GM18867 (cell line): ENCODE measurements at regions not wholly inside any gene's neighbourhood (a gene's known extent, or its start where the extent isn't known, plus 50 kb on each side); places are given as distances from the start of the nearest gene placed in this dataset.
"Not testable (repeated sequence)": the region's sequence is repeated elsewhere in the genome, so short reads cannot be mapped to it uniquely, and the experiment has no call there.

Experiments
- ATAC-seq: cut with Tn5 transposase; IDR thresholded peaks from one replicate; pipeline ENCODE4 v1.9.1; 2021; ENCODE audit warnings: mild to moderate bottlenecking, moderate library complexity; ENCODE audit not compliant: unreplicated experiment

GRCh38 chr15:96466389-96466947 lies 136.0 kb downstream of the NR2F2 start:
- ATAC-seq: no peak

GRCh38 chr15:96468036-96468435 lies 137.5 kb downstream of the NR2F2 start:
- ATAC-seq: no peak

- no peak for ATAC-seq
These were observed 140.3 kb downstream of the NR2F2 start for GRCh38 chr15:96470681-96471310.

- ATAC-seq: no peak
These were observed 142.2 kb downstream of the NR2F2 start for GRCh38 chr15:96472681-96473080.

DNA sequence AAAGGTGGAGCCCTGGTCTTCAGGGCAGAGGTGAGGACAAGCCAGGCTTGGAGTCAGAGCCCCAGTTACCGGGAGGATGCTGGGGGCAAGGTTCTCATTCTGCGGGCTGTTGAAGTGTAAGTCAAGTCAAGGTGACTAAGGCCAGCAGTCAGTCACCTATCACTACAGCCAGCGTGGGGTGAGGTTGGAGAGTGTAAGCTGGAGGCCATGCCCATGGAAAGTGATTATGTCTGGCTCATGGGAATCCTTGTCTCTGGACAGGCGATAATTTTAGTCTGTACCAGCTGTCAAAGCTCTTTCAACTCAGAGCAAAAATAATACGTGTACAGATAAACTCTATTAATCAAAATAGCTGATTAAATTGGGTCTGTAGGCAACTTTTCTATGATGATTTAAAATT lies 143.1 kb downstream of the NR2F2 start:
- ATAC-seq: no peak

DNA sequence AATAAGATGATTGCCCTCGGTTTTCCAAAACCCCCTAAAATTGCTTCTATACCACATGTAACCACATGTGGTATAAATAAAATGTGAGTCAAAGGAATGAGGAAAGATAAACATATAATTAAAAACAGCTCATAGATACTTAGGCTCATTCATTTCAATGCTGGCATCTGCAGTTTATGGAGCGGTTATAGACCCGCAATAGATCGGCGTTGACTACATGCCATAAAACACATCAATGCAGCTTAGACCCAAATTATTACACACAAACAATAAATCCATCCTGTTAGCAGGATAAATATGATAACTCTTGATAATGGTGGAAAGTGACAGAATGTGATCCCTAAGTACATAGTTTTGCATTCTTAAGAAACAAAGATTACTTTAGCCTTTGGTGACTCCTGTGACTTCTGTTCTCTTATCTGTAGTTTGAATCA lies 143.7 kb downstream of the NR2F2 start:
- no peak for ATAC-seq

- ATAC-seq: no peak
These were observed 146.7 kb downstream of the NR2F2 start for GRCh38 chr15:96477227-96477626.

DNA sequence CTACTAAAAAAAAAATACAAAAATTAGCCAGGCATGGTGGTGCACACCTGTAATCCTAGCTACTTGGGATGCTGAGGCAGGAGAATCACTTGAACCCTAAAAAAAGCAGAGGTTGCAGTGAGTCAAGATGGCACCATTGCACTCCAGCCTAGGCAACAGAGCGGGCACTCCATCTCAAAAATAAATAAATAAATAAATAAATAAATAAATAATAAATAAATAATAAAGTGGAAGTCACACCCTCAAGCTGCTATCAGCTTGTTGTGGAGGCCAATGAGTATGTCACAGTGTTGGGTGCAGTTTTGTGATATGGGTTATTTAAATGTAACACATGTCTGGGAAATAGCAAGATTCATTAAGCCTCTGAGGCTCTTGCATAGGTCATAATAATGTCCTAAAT lies 153.9 kb downstream of the NR2F2 start:
- ATAC-seq: not testable (repeated sequence)

- no peak for ATAC-seq
These were observed 154.3 kb downstream of the NR2F2 start for GRCh38 chr15:96484830-96485229.

- no peak for ATAC-seq
These were observed 156.7 kb downstream of the NR2F2 start for GRCh38 chr15:96487245-96487644.

DNA sequence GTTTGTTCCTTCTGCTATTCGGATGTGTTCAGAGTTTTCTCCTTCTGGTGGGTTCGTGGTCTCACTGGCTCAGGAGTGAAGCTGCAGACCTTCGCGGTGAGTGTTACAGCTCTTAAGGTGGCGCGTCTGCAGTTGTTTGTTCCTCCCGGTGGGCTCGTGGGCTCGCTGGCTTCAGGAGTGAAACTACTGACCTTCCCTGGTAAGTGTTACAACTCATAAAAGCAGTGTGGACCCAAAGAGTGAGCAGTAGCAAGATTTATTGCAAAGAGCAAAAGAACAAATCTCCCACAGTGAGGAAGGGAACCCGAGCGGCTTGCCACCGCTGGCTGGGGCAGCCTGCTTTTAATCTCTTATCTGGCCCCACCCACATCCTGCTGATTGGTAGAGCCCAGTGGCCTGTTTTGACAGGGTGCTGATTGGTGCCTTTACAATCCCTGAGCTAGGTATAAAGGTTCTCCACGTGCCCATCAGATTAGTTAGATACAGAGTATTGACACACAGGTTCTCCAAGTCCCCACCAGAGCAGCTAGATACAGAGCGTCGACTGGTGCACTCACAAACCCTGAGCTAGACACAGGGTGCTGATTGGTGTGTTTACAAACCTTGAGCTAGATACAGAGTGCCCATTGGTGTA lies 160.7 kb downstream of the NR2F2 start:
- not testable (repeated sequence) for ATAC-seq

DNA sequence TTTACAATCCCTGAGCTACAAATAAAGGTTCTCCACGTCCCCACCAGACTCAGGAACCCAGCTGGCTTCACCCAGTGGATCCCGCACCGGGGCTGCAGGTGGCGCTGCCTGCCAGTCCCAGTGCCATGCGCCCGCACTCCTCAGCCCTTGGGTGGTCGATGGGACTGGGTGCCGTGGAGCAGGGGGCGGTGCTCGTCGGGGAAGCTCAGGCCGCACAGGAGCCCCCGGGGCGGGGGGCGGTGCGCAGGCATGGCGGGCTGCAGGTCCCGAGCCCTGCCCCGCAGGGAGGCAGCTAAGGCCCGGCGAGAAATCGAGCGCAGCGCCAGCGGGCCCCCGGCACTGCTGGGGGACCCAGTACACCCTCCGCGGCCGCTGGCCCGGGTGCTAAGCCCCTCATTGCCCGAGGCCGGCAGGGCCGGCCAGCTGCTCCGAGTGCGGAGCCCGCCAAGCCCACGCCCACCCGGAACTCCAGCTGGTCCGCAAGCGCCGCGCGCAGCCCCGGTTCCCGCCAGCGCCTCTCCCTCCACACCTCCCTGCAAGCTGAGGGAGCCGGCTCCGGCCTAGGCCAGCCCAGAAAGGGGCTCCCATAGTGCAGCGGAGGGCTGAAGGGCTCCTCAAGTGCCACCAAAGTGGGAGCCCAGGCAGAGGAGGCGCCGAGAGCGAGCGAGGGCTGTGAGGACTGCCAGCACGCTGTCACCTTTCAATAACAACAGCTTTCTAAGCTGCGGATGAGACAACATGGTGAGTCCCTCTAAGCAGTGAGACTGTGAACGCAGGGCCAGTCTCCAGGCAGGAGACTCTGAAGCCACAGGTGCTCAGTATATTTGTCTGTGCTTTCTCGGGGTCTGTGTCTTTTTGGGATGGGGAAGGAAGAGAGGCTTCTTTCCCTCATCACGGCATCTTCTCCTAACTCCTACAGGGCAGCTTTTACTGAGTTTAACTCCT lies 161.5 kb downstream of the NR2F2 start:
- ATAC-seq: not testable (repeated sequence)

GRCh38 chr15:96494505-96494904 lies 164.0 kb downstream of the NR2F2 start:
- ATAC-seq: no peak

- no peak for ATAC-seq
These were observed 164.9 kb downstream of the NR2F2 start for GRCh38 chr15:96495386-96495785.

DNA sequence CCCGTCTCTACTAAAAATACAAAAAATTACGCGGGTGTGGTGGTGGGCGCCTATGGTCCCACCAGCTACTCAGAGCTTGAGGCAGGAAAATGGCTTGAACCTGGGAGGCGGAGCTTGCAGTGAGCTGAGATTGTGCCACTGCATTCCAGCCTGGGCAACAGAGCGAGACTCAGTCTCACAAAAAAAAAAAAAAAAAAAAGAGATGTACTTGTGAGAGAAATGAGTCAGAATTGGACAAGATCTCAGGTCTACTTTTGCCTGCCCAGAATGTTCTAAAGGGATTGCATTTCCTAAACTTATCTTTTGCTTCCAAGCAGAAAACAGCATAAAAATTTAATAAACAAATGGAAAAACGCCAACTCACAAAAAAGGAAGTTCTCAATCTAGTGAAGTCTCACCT lies 167.5 kb downstream of the NR2F2 start:
- no peak for ATAC-seq

GRCh38 chr15:96500508-96500907 lies 170.0 kb downstream of the NR2F2 start:
- ATAC-seq: no peak

DNA sequence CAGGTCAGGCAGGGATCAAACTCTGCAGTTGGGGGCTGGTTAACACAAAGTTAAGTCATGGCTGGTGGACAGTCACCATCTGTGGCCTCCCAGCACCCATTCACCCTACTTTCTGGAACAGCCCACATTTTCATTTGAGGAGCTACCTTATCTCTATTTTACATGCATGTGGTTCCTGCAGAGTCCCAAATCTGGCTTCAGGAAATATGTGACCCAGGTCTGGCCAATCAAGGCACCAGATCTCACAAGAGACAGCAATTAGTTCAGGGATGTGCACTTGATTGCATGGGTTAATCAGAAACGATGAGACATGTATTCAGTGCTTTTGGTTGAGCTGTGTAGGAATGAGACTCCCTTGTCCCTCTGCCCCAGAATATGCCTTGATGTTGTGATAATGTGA lies 170.9 kb downstream of the NR2F2 start:
- no peak for ATAC-seq

- no peak for ATAC-seq
These were observed 171.7 kb downstream of the NR2F2 start for GRCh38 chr15:96502196-96502595.

DNA sequence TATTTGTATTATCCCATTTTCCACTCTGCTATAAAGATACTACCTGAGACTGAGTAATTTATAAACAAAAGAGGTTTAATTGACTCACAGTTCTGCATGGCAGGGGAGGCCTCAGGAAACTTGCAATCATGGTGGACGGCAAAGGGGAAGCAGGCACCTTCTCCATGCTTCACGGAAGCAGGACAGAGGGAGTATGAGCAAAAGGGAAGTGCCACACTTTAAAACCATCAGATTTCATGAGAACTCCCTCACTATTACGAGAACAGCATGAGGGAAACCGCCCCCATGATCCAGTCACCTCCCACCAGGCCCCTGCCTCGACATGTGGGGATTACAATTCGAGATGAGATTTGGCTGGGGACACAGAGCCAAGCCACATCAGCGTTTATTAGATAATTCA lies 172.8 kb downstream of the NR2F2 start:
- ATAC-seq: no peak

GRCh38 chr15:96504371-96504770 lies 173.9 kb downstream of the NR2F2 start:
- ATAC-seq: no peak

- ATAC-seq: no peak
These were observed 174.5 kb downstream of the NR2F2 start for GRCh38 chr15:96505014-96505413.
